VCaP (cell line): ENCODE measurements at regions not wholly inside any gene's neighbourhood (a gene's known extent, or its start where the extent isn't known, plus 50 kb on each side); places are given as distances from the start of the nearest gene placed in this dataset.

ENCODE experiments used
- H3K27ac ChIP-seq: fragments of 450-650 bp; 2 replicates; pipeline ENCODE4 v1.5.1; 2017
- TF ChIP-seq, protein P1 (sequence below): fragments of 450-650 bp; conservative IDR thresholded peaks from 2 replicates; pipeline ENCODE4 v1.5.1; 2017; ENCODE audit warnings: mild to moderate bottlenecking, moderate library complexity

DNA sequence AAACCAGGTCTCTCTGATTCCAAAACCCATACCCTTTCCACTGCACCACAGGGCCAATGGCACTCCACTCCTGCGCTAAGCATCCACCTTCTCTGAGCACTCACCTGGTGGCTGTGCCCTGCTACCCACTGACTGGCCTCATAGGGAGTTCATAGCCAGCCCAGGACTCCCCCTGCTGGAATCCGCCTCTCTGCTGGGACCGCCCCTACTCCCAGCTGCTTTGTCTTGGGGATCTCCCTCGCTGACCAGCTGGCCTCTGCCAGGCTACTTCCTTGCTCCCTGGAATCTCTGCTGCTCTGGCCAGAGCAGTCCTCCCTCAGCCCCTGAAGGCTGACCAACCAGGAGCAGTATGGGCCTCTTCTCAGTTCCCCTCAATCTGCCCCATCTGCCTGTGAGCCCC, 129.7 kb downstream of the FAXC start:
- no peak overlapping the region for H3K27ac ChIP-seq
- TF ChIP-seq, protein P1, sequence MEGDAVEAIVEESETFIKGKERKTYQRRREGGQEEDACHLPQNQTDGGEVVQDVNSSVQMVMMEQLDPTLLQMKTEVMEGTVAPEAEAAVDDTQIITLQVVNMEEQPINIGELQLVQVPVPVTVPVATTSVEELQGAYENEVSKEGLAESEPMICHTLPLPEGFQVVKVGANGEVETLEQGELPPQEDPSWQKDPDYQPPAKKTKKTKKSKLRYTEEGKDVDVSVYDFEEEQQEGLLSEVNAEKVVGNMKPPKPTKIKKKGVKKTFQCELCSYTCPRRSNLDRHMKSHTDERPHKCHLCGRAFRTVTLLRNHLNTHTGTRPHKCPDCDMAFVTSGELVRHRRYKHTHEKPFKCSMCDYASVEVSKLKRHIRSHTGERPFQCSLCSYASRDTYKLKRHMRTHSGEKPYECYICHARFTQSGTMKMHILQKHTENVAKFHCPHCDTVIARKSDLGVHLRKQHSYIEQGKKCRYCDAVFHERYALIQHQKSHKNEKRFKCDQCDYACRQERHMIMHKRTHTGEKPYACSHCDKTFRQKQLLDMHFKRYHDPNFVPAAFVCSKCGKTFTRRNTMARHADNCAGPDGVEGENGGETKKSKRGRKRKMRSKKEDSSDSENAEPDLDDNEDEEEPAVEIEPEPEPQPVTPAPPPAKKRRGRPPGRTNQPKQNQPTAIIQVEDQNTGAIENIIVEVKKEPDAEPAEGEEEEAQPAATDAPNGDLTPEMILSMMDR: no peak

DNA sequence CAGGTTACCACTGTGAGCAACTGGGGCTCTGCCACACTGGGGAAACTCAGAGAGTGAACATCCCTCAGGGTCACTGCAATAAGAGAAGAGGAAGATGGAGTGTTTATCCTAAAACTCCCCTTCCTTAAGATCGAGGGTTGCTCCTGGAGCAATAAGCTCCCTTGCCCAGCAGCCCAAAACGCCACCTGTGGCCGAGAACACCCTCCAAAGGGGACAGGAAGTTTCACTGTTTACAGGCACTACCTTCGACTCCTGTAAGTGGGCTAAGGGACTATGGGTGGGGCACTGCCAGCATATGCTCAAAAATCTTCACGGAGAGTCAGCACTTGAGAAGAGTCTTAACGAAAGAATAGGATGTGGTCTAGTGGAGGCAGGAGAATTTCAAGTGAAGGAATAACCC, 132.5 kb downstream of the FAXC start:
- TF ChIP-seq, protein P1: no peak
- H3K27ac ChIP-seq: no peak overlapping the region

DNA sequence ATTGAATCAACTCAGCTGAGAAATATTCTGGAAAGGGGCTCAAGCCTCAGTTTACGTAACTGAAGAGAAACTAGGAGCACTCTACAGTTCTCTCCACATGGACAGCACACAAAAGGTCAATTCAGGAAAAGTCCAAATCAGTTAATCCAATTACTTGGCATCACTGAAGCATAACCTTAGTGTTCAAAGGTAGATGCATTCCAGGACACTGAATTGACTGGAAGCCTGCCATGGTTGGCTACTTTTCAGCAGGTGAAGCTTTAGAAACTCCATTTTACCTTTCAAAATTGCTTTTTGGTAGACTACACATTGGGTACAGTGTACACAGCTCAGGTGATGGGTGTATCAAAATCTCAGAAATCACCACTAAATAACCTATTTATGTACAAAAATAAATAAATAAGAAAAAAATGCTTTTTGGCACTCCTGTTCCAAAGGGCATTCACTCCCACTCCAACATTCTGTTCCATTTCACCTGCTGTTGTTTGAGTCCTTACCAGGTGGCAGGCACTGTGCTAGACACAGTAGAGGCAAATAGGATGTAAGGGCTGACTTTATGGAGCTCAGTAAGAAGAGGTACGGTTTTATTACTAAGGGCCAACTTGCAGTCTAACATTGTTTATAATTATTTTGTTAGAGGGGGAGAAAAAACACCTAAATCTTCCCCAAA, 153.4 kb downstream of the FAXC start:
- TF ChIP-seq, protein P1: no peak
- no peak overlapping the region for H3K27ac ChIP-seq

DNA sequence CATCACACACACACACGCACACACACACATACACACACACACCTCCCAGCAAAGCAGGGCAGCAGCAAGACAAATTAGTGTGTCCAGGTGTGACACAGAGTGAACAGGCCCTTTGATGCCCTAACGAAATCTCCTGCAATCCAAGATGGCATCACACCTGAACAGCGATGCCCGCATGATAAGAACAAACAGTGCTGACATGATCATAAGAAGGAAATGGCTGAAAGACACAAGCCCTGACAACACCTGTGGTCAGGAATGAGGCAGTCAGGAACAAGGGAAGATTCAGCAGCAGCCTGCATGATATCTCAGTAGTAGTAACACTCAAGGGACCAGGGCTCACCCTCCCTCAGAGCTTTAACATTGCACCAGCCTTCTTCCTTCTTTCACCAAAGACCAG, 156.9 kb downstream of the FAXC start:
- TF ChIP-seq, protein P1: no peak
- no peak overlapping the region for H3K27ac ChIP-seq

DNA sequence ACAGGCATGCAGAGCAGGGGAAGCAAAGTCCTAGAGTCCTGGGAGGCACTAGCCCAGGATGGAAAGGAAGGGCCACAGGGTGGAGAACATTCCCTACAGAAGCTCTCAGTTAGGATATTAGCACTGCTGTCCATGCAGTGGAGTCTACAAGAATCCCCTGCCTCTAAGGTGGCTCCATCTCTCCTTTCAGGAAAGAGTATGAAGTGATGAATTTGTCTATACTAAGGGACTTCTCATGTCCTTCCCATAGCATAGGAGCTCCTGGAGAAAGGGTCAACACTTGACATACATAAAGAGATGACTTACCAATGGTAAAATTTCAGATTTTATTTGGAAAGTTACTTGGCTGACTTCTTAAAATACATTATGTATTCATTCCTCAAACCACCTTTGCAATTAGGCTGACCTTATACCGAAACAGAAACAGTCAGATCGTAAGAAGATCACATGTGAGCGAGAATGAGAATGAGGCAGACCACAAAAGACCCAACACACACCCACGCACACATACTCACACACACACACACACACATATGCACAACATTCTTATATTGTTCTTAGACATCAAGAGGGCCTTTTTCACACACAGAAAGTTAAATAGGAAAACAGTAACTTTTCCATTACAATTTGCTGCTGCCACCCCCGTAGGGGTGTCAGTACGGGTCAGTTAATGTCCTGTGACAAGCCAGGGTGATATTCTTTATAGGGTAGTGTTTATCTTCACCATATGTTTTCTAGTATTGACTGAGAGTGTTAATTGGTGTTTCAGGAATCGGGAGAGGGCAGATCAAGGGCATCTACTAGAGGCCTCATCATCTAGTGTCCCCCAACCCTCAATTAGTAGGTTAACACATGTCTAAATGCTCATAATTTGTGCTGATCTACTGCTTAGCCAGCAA, 159.4 kb downstream of the FAXC start:
- H3K27ac ChIP-seq: no peak overlapping the region
- TF ChIP-seq, protein P1: no peak

DNA sequence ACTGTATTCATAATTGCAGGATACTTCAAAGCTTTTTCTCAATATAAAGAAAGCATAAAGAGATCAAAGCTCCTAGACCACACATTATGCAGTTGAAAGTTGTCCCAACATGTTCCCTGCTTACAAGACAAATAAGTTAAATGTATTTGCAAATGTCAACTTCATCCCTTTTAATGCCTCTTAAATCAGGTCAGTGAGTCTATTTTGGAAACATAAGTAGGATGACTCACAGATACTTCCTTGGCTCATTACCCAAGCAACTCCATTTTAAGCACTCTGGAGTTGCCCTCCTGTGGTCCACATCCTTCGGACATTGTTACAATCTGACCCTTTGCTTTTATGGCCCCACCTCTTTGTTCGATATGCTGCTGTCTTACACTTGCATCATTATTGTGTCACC, 162.0 kb downstream of the FAXC start:
- no peak overlapping the region for H3K27ac ChIP-seq
- TF ChIP-seq, protein P1: no peak

DNA sequence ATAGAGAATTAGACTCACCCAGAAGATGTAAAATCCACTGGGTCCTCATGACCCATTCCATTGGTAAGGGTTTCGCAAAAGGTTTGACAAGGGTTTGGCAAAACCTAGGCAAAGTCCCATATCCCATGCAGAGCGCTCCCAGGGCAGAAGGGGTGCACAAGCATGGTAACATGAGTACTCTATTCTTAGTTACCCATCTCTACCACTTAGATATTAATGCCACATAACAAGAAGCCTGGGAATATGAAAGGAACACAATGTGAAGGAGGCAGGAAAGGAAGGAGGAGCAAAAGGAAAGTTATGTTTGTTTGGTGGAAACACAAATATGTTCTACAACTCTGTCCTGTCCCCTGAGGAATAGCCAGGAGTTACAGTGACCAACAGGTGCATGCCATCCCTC, 163.1 kb downstream of the FAXC start:
- H3K27ac ChIP-seq: no peak overlapping the region
- TF ChIP-seq, protein P1: no peak
